ENCODE measurements at regions not wholly inside any gene's neighbourhood (a gene's known extent, or its start where the extent isn't known, plus 50 kb on each side); places are given as distances from the start of the nearest gene placed in this dataset.

DNA sequence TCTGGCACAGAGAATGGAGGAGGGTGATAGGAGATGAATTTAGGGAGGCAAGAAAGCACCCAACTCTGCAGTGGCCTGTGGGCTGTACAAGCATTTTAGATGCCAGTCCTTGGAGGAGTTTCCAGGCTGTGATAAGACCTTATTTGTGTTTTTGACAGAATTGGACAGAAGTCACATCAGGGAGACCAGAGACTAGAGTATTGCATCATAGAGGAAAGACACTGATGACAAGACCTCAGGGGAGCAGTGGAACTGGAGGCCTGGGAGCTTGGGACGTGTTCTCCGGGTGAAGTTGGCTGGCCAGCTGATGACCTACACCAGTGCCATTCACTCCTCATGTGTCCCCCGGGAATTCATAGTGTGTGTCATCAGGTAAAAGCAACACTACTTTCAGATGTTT is 284.0 kb upstream of the ZFP42 start:
- no peaks in the 10 kb centered on the region for H3K36me3 ChIP-seq (replicated peaks in 1 of 2; ENCODE audit: control extremely low read depth in 1 of 2, control insufficient read depth in 1 of 2, extremely low read depth in 1 of 2, insufficient read depth in 2 of 2, low read length in 1 of 2)
- H3K27ac ChIP-seq (ENCODE audit: low read length in 2 of 2): no peak overlapping the region
- WGBS (ENCODE audit: insufficient coverage): 100% methylated on average over 1 of the region's 3 CpGs
- peaks cover 12% of the 10 kb centered on the region for H3K9me3 Mint-ChIP-seq (ENCODE audit: insufficient read depth)
- H2AFZ ChIP-seq (ENCODE audit: insufficient read depth, low read depth, low read length, poor library complexity, severe bottlenecking): no peak overlapping the region
- ATAC-seq (ENCODE audit: low read depth) (no peak), DNase-seq (no peak)
- no peak overlapping the region for H3K9ac ChIP-seq (ENCODE audit: low read length)
- H3K27me3 Mint-ChIP-seq: no peaks in the 10 kb centered on the region
- intact Hi-C loops (cut with micrococcal nuclease): no loop called here
- no peaks in the 10 kb centered on the region for H3K79me2 ChIP-seq (ENCODE audit: control insufficient read depth, insufficient read depth, low read length)
- H3K4me1 Mint-ChIP-seq: no peaks in the 10 kb centered on the region
- H3K4me1 ChIP-seq (ENCODE audit: control insufficient read depth in 2 of 2, insufficient read depth in 2 of 2, low read length in 2 of 2): no peaks in the 10 kb centered on the region
- no peaks in the 10 kb centered on the region for H4K20me1 ChIP-seq (ENCODE audit: control insufficient read depth, insufficient read depth, low read length, poor library complexity, severe bottlenecking)
- ChIA-PET CTCF (no interaction called here), POLR2A (no interaction called here)
- peaks cover 0 to 13% (median 1%) of the 10 kb centered on the region in 3 donors for H3K9me3 ChIP-seq (ENCODE audit: control extremely low read depth in 1 of 3, control insufficient read depth in 2 of 3, insufficient read depth in 1 of 3, low read length in 2 of 3)
- no peak overlapping the region for H3K4me2 ChIP-seq (replicated peaks; ENCODE audit: low read depth, low read length, poor library complexity, severe bottlenecking)
- H3K27me3 ChIP-seq (replicated peaks in 1 of 4; ENCODE audit: control extremely low read depth in 1 of 4, control insufficient read depth in 3 of 4, insufficient read depth in 4 of 4, low read length in 3 of 4): no peaks in the 10 kb centered on the region
- no peak overlapping the region for H3K4me3 Mint-ChIP-seq
- TF ChIP-seq EZH2 (IDR thresholded peaks at IDR 0.05; ENCODE audit: borderline replicate concordance, insufficient read depth, low read depth, low read length, poor library complexity, severe bottlenecking): no peak
- TF ChIP-seq, protein P1, sequence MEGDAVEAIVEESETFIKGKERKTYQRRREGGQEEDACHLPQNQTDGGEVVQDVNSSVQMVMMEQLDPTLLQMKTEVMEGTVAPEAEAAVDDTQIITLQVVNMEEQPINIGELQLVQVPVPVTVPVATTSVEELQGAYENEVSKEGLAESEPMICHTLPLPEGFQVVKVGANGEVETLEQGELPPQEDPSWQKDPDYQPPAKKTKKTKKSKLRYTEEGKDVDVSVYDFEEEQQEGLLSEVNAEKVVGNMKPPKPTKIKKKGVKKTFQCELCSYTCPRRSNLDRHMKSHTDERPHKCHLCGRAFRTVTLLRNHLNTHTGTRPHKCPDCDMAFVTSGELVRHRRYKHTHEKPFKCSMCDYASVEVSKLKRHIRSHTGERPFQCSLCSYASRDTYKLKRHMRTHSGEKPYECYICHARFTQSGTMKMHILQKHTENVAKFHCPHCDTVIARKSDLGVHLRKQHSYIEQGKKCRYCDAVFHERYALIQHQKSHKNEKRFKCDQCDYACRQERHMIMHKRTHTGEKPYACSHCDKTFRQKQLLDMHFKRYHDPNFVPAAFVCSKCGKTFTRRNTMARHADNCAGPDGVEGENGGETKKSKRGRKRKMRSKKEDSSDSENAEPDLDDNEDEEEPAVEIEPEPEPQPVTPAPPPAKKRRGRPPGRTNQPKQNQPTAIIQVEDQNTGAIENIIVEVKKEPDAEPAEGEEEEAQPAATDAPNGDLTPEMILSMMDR (IDR thresholded peaks at IDR 0.05): no peak
- no peak overlapping the region for H3K4me3 ChIP-seq (ENCODE audit: control extremely low read depth in 1 of 5, extremely low read depth in 1 of 5, insufficient read depth in 1 of 5, low read depth in 2 of 5, low read length in 4 of 5)
- H3K27ac Mint-ChIP-seq: no peak overlapping the region

DNA sequence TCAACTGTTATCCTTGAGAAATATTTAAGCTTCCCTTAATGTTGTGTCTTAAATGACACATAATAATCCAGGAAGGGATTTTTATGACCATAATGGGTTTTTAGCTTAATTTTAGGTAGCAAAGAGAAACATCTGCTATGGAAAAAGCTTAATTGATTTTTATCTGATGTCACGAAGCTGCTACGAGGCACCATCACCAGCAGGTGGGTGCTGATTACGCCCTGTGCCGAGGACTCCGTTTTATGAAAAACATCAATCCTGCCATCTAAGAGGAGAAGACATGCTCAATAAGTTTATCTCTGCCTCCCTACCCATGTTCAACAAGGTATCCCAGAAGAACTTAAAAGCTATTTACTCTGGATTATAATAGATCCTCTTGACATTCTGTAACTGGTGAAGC is 280.6 kb upstream of the ZFP42 start:
- Histone ChIP-seq H3K9me3 (ENCODE audit: control extremely low read depth in 1 of 3, control insufficient read depth in 2 of 3, insufficient read depth in 1 of 3, low read length in 2 of 3) (peaks cover 0 to 13% (median 0%) of the 10 kb centered on the region in 3 donors), H4K20me1 (ENCODE audit: control insufficient read depth, insufficient read depth, low read length, poor library complexity, severe bottlenecking) (no peaks in the 10 kb centered on the region), H3K36me3 (replicated peaks in 1 of 2; ENCODE audit: control extremely low read depth in 1 of 2, control insufficient read depth in 1 of 2, extremely low read depth in 1 of 2, insufficient read depth in 2 of 2, low read length in 1 of 2) (no peaks in the 10 kb centered on the region), H3K27me3 (replicated peaks in 1 of 4; ENCODE audit: control extremely low read depth in 1 of 4, control insufficient read depth in 3 of 4, insufficient read depth in 4 of 4, low read length in 3 of 4) (no peaks in the 10 kb centered on the region), H3K4me3 (ENCODE audit: control extremely low read depth in 1 of 5, extremely low read depth in 1 of 5, insufficient read depth in 1 of 5, low read depth in 2 of 5, low read length in 4 of 5) (no peak overlapping the region), H3K79me2 (ENCODE audit: control insufficient read depth, insufficient read depth, low read length) (no peaks in the 10 kb centered on the region), H2AFZ (ENCODE audit: insufficient read depth, low read depth, low read length, poor library complexity, severe bottlenecking) (no peak overlapping the region), H3K27ac (ENCODE audit: low read length in 2 of 2) (no peak overlapping the region), H3K9ac (ENCODE audit: low read length) (no peak overlapping the region), H3K4me2 (replicated peaks; ENCODE audit: low read depth, low read length, poor library complexity, severe bottlenecking) (no peak overlapping the region), H3K4me1 (ENCODE audit: control insufficient read depth in 2 of 2, insufficient read depth in 2 of 2, low read length in 2 of 2) (no peaks in the 10 kb centered on the region)
- Mint-ChIP-seq H3K4me3 (no peak overlapping the region), H3K9me3 (ENCODE audit: insufficient read depth) (peaks cover 8% of the 10 kb centered on the region), H3K4me1 (no peaks in the 10 kb centered on the region), H3K27me3 (no peaks in the 10 kb centered on the region), H3K27ac (no peak overlapping the region)
- 96% methylated on average over 5 of the region's 5 CpGs for WGBS (ENCODE audit: insufficient coverage)
- TF ChIP-seq, protein P1 (IDR thresholded peaks at IDR 0.05): no peak
- TF ChIP-seq EZH2 (IDR thresholded peaks at IDR 0.05; ENCODE audit: borderline replicate concordance, insufficient read depth, low read depth, low read length, poor library complexity, severe bottlenecking): no peak
- CTCF ChIA-PET: no interaction called here
- intact Hi-C loops (cut with micrococcal nuclease): no loop called here
- POLR2A ChIA-PET: no interaction called here
- DNase-seq: no peak
- ATAC-seq (ENCODE audit: low read depth): no peak

Measured in B cell (primary cell).